ENCODE measurements at regions not wholly inside any gene's neighbourhood (a gene's known extent, or its start where the extent isn't known, plus 50 kb on each side); places are given as distances from the start of the nearest gene placed in this dataset.

DNA sequence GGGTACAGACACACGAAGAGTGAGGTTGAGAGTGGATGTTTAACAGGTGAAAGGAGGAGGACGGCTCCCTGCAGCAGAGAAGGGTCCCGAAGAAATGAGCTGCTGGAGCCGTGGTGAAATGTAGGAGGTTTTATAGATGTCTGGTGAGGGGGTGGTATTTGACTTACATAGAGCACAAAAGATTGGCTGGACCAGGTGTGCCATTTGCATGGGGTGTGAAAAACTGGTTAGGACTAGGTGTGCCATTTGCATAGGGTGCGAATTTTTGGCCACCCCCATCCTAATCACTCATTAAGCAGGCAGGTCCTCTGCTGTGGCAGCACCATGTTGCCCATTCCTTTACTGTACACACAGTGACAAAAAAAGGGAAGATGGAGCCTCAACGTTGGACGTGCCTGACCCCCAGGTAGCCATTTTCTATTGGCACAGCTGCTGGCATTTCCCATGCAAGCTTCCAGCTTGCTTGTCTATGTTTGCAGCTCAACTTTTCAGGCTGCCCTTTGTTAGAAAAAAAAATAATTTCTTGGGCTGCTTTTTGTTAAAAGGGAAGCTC lies 581.7 kb upstream of the B3GAT1 start:
- no TSS peak for BruUV-seq (replicated peaks)
- Histone ChIP-seq H3K79me2 (ENCODE audit: insufficient read depth, low read length) (no peaks in the 10 kb centered on the region), H3K9me2 (ENCODE audit: insufficient read depth) (no peaks in the 10 kb centered on the region), H3K9me3 (ENCODE audit: control insufficient read depth in 1 of 2, insufficient read depth in 1 of 2, low read depth in 1 of 2, low read length in 2 of 2) (no peaks in the 10 kb centered on the region), H3K27me3 (ENCODE audit: insufficient read depth, low read length) (peaks cover 24% of the 10 kb centered on the region), H3K36me3 (ENCODE audit: control insufficient read depth in 1 of 2, insufficient read depth in 2 of 2, low read length in 2 of 2) (no peaks in the 10 kb centered on the region), H3K4me1 (ENCODE audit: control insufficient read depth in 1 of 2, insufficient read depth in 2 of 2, low read length in 2 of 2) (no peaks in the 10 kb centered on the region), H3K4me3 (replicated peaks in 1 of 2; ENCODE audit: low read depth in 1 of 2, low read length in 2 of 2) (no peak overlapping the region), H3K9ac (ENCODE audit: low read length) (no peak overlapping the region), H2AFZ (ENCODE audit: low read depth, low read length, poor library complexity, severe bottlenecking) (no peak overlapping the region), H4K20me1 (ENCODE audit: insufficient read depth) (no peaks in the 10 kb centered on the region), H3K27ac (ENCODE audit: low read depth, low read length) (no peak overlapping the region), H3K4me2 (ENCODE audit: low read length) (no peak overlapping the region)
- TF ChIP-seq EZH2 (IDR thresholded peaks at IDR 0.05) (no peak), TCF7L2 (IDR thresholded peaks at IDR 0.05; ENCODE audit: borderline replicate concordance, extremely low read depth, insufficient read depth, insufficient read length) (no peak), ELF1 (IDR thresholded peaks at IDR 0.05; ENCODE audit: borderline replicate concordance, low read depth) (no peak), RAD21 (IDR thresholded peaks at IDR 0.05; ENCODE audit: low read depth) (no peak), YY1 (IDR thresholded peaks at IDR 0.05; ENCODE audit: extremely low read depth, insufficient replicate concordance, low read depth, low read length) (no peak), ZNF274 (IDR thresholded peaks at IDR 0.05; ENCODE audit: low read depth, low read length) (no peak), CBX3 (IDR thresholded peaks at IDR 0.05; ENCODE audit: low read depth) (no peak), EZH2phosphoT487 (IDR thresholded peaks at IDR 0.05; ENCODE audit: borderline replicate concordance) (no peak)
- TF ChIP-seq, protein P1, sequence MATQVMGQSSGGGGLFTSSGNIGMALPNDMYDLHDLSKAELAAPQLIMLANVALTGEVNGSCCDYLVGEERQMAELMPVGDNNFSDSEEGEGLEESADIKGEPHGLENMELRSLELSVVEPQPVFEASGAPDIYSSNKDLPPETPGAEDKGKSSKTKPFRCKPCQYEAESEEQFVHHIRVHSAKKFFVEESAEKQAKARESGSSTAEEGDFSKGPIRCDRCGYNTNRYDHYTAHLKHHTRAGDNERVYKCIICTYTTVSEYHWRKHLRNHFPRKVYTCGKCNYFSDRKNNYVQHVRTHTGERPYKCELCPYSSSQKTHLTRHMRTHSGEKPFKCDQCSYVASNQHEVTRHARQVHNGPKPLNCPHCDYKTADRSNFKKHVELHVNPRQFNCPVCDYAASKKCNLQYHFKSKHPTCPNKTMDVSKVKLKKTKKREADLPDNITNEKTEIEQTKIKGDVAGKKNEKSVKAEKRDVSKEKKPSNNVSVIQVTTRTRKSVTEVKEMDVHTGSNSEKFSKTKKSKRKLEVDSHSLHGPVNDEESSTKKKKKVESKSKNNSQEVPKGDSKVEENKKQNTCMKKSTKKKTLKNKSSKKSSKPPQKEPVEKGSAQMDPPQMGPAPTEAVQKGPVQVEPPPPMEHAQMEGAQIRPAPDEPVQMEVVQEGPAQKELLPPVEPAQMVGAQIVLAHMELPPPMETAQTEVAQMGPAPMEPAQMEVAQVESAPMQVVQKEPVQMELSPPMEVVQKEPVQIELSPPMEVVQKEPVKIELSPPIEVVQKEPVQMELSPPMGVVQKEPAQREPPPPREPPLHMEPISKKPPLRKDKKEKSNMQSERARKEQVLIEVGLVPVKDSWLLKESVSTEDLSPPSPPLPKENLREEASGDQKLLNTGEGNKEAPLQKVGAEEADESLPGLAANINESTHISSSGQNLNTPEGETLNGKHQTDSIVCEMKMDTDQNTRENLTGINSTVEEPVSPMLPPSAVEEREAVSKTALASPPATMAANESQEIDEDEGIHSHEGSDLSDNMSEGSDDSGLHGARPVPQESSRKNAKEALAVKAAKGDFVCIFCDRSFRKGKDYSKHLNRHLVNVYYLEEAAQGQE (IDR thresholded peaks at IDR 0.05; ENCODE audit: low read depth) = no peak
- TF ChIP-seq, protein P2, sequence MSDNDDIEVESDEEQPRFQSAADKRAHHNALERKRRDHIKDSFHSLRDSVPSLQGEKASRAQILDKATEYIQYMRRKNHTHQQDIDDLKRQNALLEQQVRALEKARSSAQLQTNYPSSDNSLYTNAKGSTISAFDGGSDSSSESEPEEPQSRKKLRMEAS (IDR thresholded peaks at IDR 0.05) = no peak
- ATAC-seq = no peak
- no peak for DNase-seq (ENCODE audit: low read depth, low spot score)
- CTCF ChIA-PET = no interaction called here
- RAD21 ChIA-PET (ENCODE audit: low non-redundant PET in 1 of 2, low total read pairs in 2 of 2, uncharacterized antibody in 2 of 2, unreplicated experiment in 2 of 2) = no interaction called here
- intact Hi-C loops (cut with micrococcal nuclease) = no loop called here
- POLR2A ChIA-PET = no interaction called here

All from HCT116 (cell line).